DOHH2 (cell line): ENCODE measurements at regions not wholly inside any gene's neighbourhood (a gene's known extent, or its start where the extent isn't known, plus 50 kb on each side); places are given as distances from the start of the nearest gene placed in this dataset.

Source experiments
- H3F3A ChIP-seq: fragments of 200-600 bp; sonication (generic), shearing (Covaris generic); 2 replicates; pipeline ENCODE4 v1.6.0; 2016; ENCODE audit warnings: antibody characterized with exemption, mild to moderate bottlenecking; ENCODE audit not compliant: control insufficient read depth, insufficient read depth
- H3K27ac ChIP-seq: fragments of 200-600 bp; sonication (generic); 2 replicates; pipeline ENCODE4 v1.5.1; 2014; ENCODE audit warnings: low read depth, mild to moderate bottlenecking, low read length, moderate library complexity
- H3K27me3 ChIP-seq: fragments of 200-600 bp; sonication (generic); 2 replicates; pipeline ENCODE4 v1.6.1; 2014; ENCODE audit warnings: mild to moderate bottlenecking, low read length, mixed read lengths; ENCODE audit not compliant: control insufficient read depth
- H3K36me3 ChIP-seq: fragments of 200-600 bp; sonication (generic); 2 replicates; pipeline ENCODE4 v1.6.1; 2014; ENCODE audit warnings: mild to moderate bottlenecking, low read length, moderate library complexity, mixed read lengths; ENCODE audit not compliant: control insufficient read depth
- H3K4me1 ChIP-seq: fragments of 200-600 bp; sonication (generic); 2 replicates; pipeline ENCODE4 v1.6.1; 2014; ENCODE audit warnings: mild to moderate bottlenecking, low read length, mixed read lengths; ENCODE audit not compliant: control insufficient read depth
- H3K4me2 ChIP-seq: fragments of 200-600 bp; sonication (generic); 2 replicates; pipeline ENCODE4 v1.6.0; 2014; ENCODE audit warnings: mild to moderate bottlenecking, low read length, moderate library complexity
- H3K4me3 ChIP-seq: fragments of 200-600 bp; sonication (generic); 2 replicates; pipeline ENCODE4 v1.5.1; 2014; ENCODE audit warnings: mild to moderate bottlenecking, low read length, mixed read lengths
- H3K79me2 ChIP-seq: fragments of 200-600 bp; sonication (generic); 2 replicates; pipeline ENCODE4 v1.6.1; 2014; ENCODE audit warnings: mild to moderate bottlenecking, low read length, mixed read lengths; ENCODE audit not compliant: control insufficient read depth
- H3K9me2 ChIP-seq: fragments of 200-600 bp; sonication (generic); replicated peaks from 2 replicates; pipeline ENCODE4 v1.6.1; 2014; ENCODE audit warnings: mild to moderate bottlenecking, low read length, mixed read lengths; ENCODE audit not compliant: control insufficient read depth
- H3K9me3 ChIP-seq: fragments of 200-600 bp; sonication (generic); 2 replicates; pipeline ENCODE4 v1.6.1; 2014; ENCODE audit warnings: antibody characterized with exemption, low read length, mixed read lengths; ENCODE audit not compliant: control insufficient read depth, insufficient read depth
- H4K20me1 ChIP-seq: fragments of 200-600 bp; sonication (generic); 2 replicates; pipeline ENCODE4 v1.6.0; 2014; ENCODE audit warnings: low read depth, mild to moderate bottlenecking, antibody characterized with exemption, low read length, moderate library complexity; ENCODE audit not compliant: control insufficient read depth, insufficient read depth
- EZH2phosphoT487 ChIP-seq: fragments of 200-600 bp; sonication (generic); IDR thresholded peaks from 2 replicates; pipeline ENCODE4 v1.6.1; 2017; ENCODE audit warnings: borderline replicate concordance, mild to moderate bottlenecking, antibody characterized with exemption, low read length, moderate library complexity, mixed read lengths
- TF ChIP-seq, protein P1 (sequence below): fragments of 200-600 bp; sonication (generic); IDR thresholded peaks from one replicate; pipeline ENCODE4 v1.5.1; 2014; ENCODE audit warnings: antibody characterized with exemption, mild to moderate bottlenecking, low read depth, low read length; ENCODE audit not compliant: poor library complexity, severe bottlenecking

DNA sequence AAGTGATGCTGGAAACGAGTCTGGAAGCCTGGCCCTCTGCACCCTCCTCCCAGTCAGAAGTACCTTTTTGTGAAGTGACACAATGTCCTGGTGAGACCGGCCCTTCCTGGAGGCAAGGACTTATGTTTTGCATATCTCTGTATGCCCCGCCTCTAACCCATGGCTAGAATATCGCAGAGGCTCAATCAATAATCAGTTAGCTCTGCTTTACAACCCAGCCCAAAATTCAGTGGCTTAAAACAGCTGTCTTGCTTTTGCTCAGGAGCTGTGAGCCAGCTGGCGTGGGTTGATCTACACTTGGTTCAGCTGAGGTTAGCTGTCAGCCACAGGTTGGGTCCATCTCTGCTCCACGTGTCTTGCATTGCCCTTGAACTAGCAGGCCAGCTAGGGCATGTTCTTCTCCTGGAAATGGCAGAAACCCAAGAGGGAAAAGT is 98.8 kb upstream of the METTL14 start:
- TF ChIP-seq, protein P1, sequence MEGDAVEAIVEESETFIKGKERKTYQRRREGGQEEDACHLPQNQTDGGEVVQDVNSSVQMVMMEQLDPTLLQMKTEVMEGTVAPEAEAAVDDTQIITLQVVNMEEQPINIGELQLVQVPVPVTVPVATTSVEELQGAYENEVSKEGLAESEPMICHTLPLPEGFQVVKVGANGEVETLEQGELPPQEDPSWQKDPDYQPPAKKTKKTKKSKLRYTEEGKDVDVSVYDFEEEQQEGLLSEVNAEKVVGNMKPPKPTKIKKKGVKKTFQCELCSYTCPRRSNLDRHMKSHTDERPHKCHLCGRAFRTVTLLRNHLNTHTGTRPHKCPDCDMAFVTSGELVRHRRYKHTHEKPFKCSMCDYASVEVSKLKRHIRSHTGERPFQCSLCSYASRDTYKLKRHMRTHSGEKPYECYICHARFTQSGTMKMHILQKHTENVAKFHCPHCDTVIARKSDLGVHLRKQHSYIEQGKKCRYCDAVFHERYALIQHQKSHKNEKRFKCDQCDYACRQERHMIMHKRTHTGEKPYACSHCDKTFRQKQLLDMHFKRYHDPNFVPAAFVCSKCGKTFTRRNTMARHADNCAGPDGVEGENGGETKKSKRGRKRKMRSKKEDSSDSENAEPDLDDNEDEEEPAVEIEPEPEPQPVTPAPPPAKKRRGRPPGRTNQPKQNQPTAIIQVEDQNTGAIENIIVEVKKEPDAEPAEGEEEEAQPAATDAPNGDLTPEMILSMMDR, result no peak
- TF ChIP-seq EZH2phosphoT487, result no peak
- Histone ChIP-seq H4K20me1 (no peaks in the 10 kb centered on the region), H3F3A (no peaks in the 10 kb centered on the region), H3K4me3 (no peak overlapping the region), H3K4me1 (peaks cover 10% of the 10 kb centered on the region), H3K9me3 (no peaks in the 10 kb centered on the region), H3K79me2 (peaks cover 2% of the 10 kb centered on the region; the same call in 1 of the 2 replicates), H3K9me2 (no peaks in the 10 kb centered on the region), H3K27ac (no peak overlapping the region), H3K27me3 (peaks cover 3% of the 10 kb centered on the region; the same call in 1 of the 2 replicates), H3K4me2 (no peak overlapping the region), H3K36me3 (no peaks in the 10 kb centered on the region)

DNA sequence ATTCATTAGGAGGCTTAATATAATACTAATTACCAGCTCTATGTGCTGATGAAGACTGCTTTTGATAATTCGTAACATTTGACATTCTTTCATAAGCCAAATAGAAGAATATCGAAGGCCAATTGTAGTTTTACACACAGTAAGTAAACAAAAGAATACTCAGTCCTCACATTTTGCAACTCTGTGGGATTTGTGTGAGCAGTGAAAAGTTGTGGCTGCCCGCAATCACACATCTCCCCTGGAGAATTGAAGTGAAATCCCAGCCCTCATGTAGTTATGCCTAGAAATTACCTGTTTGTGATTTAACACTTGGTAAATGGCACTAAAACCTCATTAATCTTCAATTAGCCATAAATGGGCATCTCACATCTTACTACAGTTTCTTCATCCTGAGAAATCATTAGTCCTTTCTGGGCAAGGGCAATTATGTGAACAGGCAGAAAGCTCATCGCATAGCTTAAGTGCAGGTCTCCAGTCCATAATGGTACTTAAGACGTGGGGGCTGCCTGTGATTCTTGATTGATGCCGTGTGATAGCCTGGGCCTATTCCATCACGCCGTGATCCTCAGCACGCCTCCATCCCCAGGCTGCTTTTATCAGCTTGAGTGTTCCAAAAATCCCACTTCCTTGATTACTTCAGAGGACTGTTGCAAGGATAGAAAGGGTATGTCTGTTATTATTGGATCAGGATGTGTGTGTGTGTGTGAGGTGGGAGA is 97.9 kb upstream of the METTL14 start:
- H3K9me2 ChIP-seq, result no peaks in the 10 kb centered on the region
- no peaks in the 10 kb centered on the region for H4K20me1 ChIP-seq
- peaks cover 10% of the 10 kb centered on the region for H3K79me2 ChIP-seq
- no peaks in the 10 kb centered on the region for H3F3A ChIP-seq
- H3K27ac ChIP-seq, result no peak overlapping the region
- no peak overlapping the region for H3K4me2 ChIP-seq
- no peak for TF ChIP-seq EZH2phosphoT487
- TF ChIP-seq, protein P1, result no peak
- no peak overlapping the region for H3K4me3 ChIP-seq
- peaks cover 3% of the 10 kb centered on the region; the same call in 1 of the 2 replicates for H3K27me3 ChIP-seq
- H3K9me3 ChIP-seq, result no peaks in the 10 kb centered on the region
- H3K4me1 ChIP-seq, result peaks cover 12% of the 10 kb centered on the region
- H3K36me3 ChIP-seq, result no peaks in the 10 kb centered on the region

DNA sequence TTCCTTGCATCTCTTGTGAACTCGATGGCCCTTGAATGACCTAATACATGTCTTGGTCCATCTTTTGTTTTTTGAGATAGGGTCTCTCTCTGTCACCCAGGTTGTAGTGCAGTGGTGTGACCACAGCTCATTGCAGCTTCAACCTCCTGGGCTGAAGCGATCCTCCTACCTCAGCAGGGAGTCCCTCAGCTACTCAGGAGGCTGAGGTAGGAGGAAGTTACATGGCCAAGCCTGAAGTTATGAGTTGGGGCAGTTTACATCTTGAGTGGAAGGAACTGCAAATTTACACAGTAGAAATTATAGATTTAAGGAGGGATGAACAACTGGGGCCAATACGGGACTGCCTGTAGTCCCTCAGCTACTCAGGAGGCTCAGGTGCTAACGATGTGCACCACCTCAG is 97.2 kb upstream of the METTL14 start:
- no peaks in the 10 kb centered on the region for H3K36me3 ChIP-seq
- no peak overlapping the region for H3K27ac ChIP-seq
- H3K27me3 ChIP-seq, result peaks cover 3% of the 10 kb centered on the region; the same call in 1 of the 2 replicates
- no peaks in the 10 kb centered on the region for H3K9me2 ChIP-seq
- peaks cover 14% of the 10 kb centered on the region for H3K79me2 ChIP-seq
- TF ChIP-seq, protein P1, result no peak
- no peak for TF ChIP-seq EZH2phosphoT487
- peaks cover 14% of the 10 kb centered on the region for H3K4me1 ChIP-seq
- H3K4me2 ChIP-seq, result no peak overlapping the region
- no peaks in the 10 kb centered on the region for H3K9me3 ChIP-seq
- no peaks in the 10 kb centered on the region for H4K20me1 ChIP-seq
- no peaks in the 10 kb centered on the region for H3F3A ChIP-seq
- H3K4me3 ChIP-seq, result no peak overlapping the region
